SIG-M5 treated with dmso at 0.1 percent for 504 hours (cell line): ENCODE measurements at regions not wholly inside any gene's neighbourhood (a gene's known extent, or its start where the extent isn't known, plus 50 kb on each side); places are given as distances from the start of the nearest gene placed in this dataset.
A peak's percentile ranks its signal among the peaks of the same experiment; 100 is the strongest.
"Not testable (repeated sequence)": the region's sequence is repeated elsewhere in the genome, so short reads cannot be mapped to it uniquely, and the experiment has no call there.

Experiments
- DNase-seq: peaks from one replicate; lab custom pipeline; 2025; ENCODE audit not compliant: unreplicated experiment; lab: John Stamatoyannopoulos, UW

- DNase-seq: no peak
Observed at GRCh38 chr1:102178480-102178879, 181.8 kb upstream of the OLFM3 start.

GRCh38 chr1:102174259-102174863 is 177.6 kb upstream of the OLFM3 start:
- DNase-seq: no peak

- DNase-seq: no peak
Observed at GRCh38 chr1:102172200-102172599, 175.5 kb upstream of the OLFM3 start.

- DNase-seq: no peak
Observed at GRCh38 chr1:102163799-102164198, 167.1 kb upstream of the OLFM3 start.

- DNase-seq: no peak
Observed at GRCh38 chr1:102151242-102151641, 154.5 kb upstream of the OLFM3 start.

GRCh38 chr1:102120910-102121309 is 124.2 kb upstream of the OLFM3 start:
- DNase-seq: no peak

- DNase-seq: no peak
Observed at GRCh38 chr1:102118150-102118549, 121.4 kb upstream of the OLFM3 start.

- DNase-seq: no peak
Observed at GRCh38 chr1:102110586-102110985, 113.9 kb upstream of the OLFM3 start.

GRCh38 chr1:102109493-102109892 is 112.8 kb upstream of the OLFM3 start:
- not testable (repeated sequence) for DNase-seq

GRCh38 chr1:102107441-102107840 is 110.7 kb upstream of the OLFM3 start:
- no peak for DNase-seq

- DNase-seq: no peak
Observed at GRCh38 chr1:102105931-102106550, 109.3 kb upstream of the OLFM3 start.

- no peak for DNase-seq
Observed at GRCh38 chr1:102103646-102104045, 106.9 kb upstream of the OLFM3 start.

GRCh38 chr1:102102276-102102780 is 105.6 kb upstream of the OLFM3 start:
- no peak for DNase-seq

GRCh38 chr1:102100666-102101065 is 103.9 kb upstream of the OLFM3 start:
- no peak for DNase-seq

- no peak for DNase-seq
Observed at GRCh38 chr1:102099916-102100315, 103.2 kb upstream of the OLFM3 start.

- DNase-seq: peak; percentile 36
Observed at GRCh38 chr1:102098536-102098935, 101.8 kb upstream of the OLFM3 start.

GRCh38 chr1:102098081-102098480 is 101.4 kb upstream of the OLFM3 start:
- DNase-seq: no peak

GRCh38 chr1:102097451-102097850 is 100.7 kb upstream of the OLFM3 start:
- DNase-seq: no peak

GRCh38 chr1:102096162-102096561 is 99.4 kb upstream of the OLFM3 start:
- no peak for DNase-seq

- DNase-seq: no peak
Observed at GRCh38 chr1:102089791-102090190, 93.1 kb upstream of the OLFM3 start.

- DNase-seq: no peak
Observed at GRCh38 chr1:102085896-102086295, 89.2 kb upstream of the OLFM3 start.

GRCh38 chr1:102084771-102085535 is 88.2 kb upstream of the OLFM3 start:
- no peak for DNase-seq
